VCaP (cell line): ENCODE measurements at regions not wholly inside any gene's neighbourhood (a gene's known extent, or its start where the extent isn't known, plus 50 kb on each side); places are given as distances from the start of the nearest gene placed in this dataset.

Experiments
- H3K27ac ChIP-seq: fragments of 450-650 bp; 2 replicates; pipeline ENCODE4 v1.5.1; 2017
- TF ChIP-seq, protein P1 (sequence below): fragments of 450-650 bp; conservative IDR thresholded peaks from 2 replicates; pipeline ENCODE4 v1.5.1; 2017; ENCODE audit warnings: mild to moderate bottlenecking, moderate library complexity

DNA sequence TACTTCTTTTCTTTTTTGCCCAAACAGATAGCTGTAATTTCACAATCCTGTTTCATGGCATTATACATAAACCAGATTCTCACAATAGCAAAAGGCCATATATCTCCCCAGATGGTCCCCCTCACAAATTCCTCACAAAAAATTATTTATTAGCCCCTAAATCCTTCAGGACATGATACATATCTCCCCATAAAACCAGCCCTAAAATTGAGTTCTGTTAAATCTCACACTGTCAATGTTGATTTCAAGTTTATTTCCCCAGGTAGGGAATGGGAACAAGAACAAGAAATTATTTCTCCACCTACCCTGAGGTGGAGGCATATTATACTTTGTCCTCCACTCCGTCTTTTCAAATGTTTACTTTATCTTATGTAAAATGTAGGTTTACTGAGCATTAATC lies 163.4 kb upstream of the CHRM3 start:
- TF ChIP-seq, protein P1, sequence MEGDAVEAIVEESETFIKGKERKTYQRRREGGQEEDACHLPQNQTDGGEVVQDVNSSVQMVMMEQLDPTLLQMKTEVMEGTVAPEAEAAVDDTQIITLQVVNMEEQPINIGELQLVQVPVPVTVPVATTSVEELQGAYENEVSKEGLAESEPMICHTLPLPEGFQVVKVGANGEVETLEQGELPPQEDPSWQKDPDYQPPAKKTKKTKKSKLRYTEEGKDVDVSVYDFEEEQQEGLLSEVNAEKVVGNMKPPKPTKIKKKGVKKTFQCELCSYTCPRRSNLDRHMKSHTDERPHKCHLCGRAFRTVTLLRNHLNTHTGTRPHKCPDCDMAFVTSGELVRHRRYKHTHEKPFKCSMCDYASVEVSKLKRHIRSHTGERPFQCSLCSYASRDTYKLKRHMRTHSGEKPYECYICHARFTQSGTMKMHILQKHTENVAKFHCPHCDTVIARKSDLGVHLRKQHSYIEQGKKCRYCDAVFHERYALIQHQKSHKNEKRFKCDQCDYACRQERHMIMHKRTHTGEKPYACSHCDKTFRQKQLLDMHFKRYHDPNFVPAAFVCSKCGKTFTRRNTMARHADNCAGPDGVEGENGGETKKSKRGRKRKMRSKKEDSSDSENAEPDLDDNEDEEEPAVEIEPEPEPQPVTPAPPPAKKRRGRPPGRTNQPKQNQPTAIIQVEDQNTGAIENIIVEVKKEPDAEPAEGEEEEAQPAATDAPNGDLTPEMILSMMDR = no peak
- H3K27ac ChIP-seq = no peak overlapping the region

DNA sequence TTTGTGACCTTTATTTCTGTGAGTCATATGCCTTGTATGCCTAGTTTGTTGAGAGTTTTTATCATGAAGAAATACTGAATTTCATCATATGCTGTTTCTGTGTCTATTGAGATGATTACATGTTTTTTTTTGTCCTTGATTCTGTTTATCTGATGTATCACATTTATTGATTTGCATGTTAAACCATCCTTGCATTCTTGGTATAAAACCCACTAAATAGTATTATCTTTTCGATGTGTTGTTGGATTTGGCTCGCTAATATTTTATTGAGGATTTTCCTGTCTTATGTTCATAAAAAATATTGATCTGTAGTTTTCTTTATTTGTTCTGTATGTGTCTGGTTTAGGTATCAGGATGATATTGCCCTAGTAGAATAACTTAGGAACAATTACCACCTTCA lies 164.7 kb upstream of the CHRM3 start:
- TF ChIP-seq, protein P1 = no peak
- H3K27ac ChIP-seq = no peak overlapping the region

DNA sequence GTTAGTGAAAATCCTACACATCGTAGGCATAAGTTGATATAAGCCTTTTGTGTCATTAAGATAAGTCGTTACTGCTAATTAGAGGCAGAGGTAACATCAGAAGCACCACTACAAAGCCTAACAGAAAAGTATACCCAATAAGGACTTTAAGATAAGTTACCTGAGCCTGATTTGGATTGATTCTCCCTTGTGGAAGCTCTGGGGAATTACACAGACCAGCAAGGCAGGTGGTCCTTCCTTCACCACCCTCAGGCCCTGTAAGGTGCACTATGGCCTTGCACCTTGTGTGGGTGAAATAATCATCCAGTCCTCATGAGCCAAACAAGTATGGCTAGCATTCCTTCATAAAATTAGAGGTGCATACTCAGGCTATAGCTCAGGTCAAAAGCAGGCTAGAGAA lies 166.7 kb upstream of the CHRM3 start:
- no peak overlapping the region for H3K27ac ChIP-seq
- TF ChIP-seq, protein P1 = no peak

DNA sequence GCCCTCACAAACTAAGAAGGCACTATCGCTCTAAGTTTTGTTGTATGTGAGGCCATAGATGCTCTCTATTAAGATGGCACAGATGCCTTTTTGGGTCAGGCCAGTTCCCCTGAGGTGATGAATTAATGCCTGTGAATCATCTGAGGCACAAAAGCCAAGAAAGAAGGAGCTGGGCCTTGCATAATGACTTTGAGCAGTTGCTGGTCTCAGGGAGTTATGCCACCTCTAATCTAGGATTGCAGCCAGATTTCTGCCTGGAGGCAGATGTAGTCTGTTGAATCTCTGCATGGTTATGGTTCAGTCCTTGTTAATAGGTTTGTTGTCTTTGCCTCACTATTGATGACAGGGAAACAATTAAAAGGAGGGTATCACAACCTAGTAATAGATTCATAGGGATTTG lies 168.1 kb upstream of the CHRM3 start:
- TF ChIP-seq, protein P1 = no peak

DNA sequence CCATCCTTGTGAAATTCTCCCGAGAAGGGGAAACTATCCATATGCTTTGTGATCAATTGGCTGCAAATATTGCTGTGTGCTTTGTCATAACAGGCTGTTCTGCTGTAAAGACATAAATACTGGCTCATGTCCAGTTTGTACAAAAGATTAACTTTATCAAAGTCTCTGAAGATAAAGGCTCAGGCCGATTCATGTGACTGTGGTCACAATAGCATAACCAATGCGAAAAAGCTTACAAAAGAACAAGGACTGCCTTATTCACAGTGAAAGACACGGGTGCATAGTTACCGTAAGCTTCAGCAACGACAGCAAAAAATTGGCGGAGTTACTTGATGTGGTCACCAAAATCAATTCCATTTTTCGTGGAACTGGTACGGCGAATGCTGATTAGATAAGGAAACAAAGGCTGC lies 173.6 kb upstream of the CHRM3 start:
- peak overlapping the region; percentile 23 for H3K27ac ChIP-seq
- TF ChIP-seq, protein P1 = no peak

More for the DNA sequence above, 168.1 kb upstream of the CHRM3 start:
- no peak overlapping the region for H3K27ac ChIP-seq

DNA sequence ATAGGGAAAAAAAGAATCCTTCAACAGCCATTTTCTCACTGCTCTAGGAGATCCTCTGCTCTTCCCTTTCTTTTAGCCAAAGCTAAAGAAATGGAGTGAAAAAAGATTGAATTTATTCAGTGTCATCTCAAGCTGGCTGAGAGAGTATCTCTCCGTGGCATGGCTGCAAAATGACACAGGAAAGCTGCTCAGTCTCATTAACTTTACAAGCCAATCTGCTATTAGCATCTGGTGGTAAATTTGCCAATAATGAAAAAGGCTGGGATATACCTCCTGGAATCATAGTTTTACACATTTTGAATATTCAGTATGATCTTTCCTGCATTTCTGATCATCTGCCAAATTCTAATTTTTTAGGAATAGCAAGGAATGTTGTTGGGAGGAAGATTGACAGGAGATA lies 176.8 kb upstream of the CHRM3 start:
- H3K27ac ChIP-seq = no peak overlapping the region
- TF ChIP-seq, protein P1 = no peak

DNA sequence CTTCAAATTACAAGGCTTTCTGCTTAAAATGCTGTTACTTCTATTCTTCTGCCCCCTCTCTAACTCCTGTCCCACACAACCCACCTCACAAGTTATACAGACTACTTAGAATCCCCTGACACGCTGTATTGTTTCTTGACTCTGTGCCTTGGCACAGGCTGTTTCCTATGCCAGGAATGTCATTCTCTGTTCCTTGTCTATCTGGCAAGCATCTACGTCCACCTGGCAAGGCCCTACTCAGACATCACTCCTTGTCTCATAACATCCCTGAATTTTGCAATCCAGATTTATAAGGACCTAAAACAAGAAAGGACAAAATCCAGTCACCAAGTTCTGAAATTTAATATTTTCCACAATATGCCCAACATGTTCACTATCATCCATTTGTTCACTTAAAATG lies 182.0 kb upstream of the CHRM3 start:
- TF ChIP-seq, protein P1 = no peak
- no peak overlapping the region for H3K27ac ChIP-seq

DNA sequence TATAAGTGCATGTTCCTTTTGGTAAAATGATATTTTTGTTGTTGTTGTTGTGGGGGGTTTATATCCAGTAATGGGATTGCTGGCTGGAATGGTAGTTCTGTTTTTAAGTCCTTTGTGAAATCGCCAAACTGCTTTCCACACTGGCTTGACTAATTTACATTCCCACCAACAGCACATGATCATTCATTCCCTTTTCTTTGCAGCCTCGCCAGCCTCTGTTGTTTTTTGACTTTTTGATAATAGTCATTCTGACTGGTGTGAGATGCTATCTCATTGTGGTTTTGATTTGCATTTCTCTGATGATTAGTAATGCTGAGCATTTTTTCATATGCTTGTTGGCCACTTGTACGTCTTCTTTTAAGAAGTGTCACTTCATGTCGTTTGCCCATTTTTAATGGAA lies 188.5 kb upstream of the CHRM3 start:
- TF ChIP-seq, protein P1 = no peak
- no peak overlapping the region for H3K27ac ChIP-seq
